ENCODE measurements at regions not wholly inside any gene's neighbourhood (a gene's known extent, or its start where the extent isn't known, plus 50 kb on each side); places are given as distances from the start of the nearest gene placed in this dataset.

DNA sequence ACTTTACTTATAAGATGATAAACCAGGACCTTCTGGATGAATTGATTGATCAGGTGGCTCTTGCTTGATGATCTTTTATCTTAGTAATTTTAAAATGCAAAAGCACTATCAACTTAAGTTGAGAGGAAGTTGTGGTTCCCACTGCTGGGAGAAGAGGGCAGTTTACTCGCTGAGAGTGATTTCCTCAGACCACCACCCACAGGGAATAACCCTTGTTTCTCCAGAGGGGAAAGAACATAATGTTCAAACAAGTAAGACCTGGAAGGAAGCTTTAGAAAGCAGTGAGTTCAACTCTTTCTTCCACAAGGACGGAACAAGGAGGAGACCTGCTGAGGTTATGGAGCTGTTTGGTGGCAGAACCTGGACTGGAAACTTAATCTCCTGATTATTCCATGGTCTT lies 138.7 kb downstream of the FAM204A start:
- in situ Hi-C loops (cut with HindIII; ENCODE audit: low pct_unique_long_range_greater_than_20kb, low sequenced_read_pairs), result no loop called here
- no peak for DNase-seq (ENCODE audit: low read depth, low spot score)

DNA sequence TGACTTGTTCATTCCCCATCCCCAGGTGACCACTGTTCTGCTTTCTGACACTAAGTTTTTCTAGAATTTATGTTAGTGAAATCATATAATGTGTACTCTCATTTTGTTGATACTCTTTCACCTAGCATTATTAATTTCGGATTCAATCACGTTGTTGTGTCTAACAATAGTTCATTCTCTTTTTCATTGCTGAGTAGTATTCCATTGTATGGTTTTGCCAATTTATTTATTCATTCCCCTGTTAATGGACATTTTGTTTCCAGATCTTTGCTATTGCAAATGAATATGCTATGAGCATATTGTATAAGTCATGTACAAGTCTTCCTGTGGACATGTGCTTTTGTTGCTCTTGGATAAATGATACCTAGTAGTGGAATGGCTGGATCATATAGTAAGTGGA lies 146.4 kb downstream of the FAM204A start:
- DNase-seq (ENCODE audit: low read depth, low spot score), result no peak
- in situ Hi-C loops (cut with HindIII; ENCODE audit: low pct_unique_long_range_greater_than_20kb, low sequenced_read_pairs), result no loop called here

DNA sequence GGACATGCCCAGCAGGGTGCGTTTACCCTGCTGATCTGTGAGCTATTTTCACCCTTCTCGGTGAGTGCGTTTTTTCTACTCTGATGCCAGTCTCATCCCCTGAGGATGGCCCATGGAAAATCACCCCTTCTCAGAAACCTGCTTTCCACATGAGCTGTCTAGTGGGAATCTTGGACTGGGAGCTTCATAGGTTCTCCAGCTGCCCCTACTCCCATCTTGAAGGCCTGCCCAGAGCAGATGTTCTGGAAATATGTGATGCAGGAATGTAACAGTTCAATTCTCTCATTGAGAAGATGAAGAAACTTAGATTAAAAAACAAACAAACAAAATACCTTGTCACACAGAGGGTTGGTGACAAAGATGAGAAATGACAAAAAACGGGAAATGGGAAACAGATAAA lies 146.9 kb upstream of the RAB11FIP2 start:
- no peak for DNase-seq (ENCODE audit: low read depth, low spot score)
- in situ Hi-C loops (cut with HindIII; ENCODE audit: low pct_unique_long_range_greater_than_20kb, low sequenced_read_pairs), result no loop called here

DNA sequence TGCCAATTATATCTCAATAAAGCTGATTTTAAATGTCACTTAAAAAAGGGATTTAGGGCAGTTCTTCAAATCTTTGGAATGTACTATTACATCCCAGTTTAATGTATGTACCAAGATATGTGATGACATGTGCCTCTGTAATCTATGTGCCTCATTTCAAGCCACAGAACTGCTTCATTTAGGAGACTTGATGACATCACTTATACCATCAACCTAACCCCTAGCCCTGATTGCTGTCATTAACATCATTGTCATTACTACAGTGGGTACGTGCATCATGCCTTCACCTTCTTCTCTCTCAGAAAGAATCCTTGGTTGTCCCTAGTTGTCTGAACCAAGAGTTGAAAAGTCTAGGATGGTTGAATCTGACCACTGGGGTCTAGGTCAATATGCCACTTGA lies 134.3 kb upstream of the RAB11FIP2 start:
- in situ Hi-C loops (cut with HindIII; ENCODE audit: low pct_unique_long_range_greater_than_20kb, low sequenced_read_pairs), result no loop called here
- no peak for DNase-seq (ENCODE audit: low read depth, low spot score)

DNA sequence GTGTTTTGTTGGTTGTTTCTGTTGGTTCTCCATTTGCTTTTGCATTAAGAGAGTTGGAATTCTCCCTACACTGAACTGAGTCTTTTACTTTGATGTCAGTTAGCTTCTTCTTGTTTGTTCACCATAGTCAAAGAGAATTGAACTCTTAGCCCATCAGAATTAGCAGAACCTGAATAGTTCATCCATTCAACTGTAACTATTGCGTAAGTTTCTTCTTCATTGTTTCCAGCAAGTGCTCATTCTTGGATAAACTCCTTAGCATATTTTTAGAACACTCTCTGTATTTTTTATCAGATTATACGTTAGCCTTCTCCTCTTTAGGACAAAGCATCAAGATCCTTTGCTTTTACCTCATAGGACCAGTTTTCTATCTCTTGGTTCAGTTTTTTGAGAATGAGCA lies 128.4 kb upstream of the RAB11FIP2 start:
- DNase-seq (ENCODE audit: low read depth, low spot score), result no peak
- in situ Hi-C loops (cut with HindIII; ENCODE audit: low pct_unique_long_range_greater_than_20kb, low sequenced_read_pairs), result no loop called here

DNA sequence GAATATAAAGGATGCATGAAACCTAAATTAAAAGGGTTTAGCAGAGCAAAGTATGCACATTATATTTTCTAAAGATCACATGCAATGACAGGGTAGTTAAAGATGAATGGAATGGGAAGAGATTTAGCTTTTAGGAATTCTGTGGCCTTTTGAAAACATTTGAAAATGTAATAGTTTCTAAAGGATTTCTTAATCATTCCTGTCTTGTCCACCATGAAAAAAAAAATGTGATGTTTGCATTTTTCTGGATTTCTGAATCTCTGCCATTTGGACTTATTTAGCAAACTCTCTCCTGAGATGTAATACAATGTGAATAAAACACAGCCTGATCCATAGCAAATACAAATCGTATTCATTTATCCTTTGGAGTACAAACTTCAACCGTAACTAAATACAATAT lies 126.6 kb upstream of the RAB11FIP2 start:
- no peak for DNase-seq (ENCODE audit: low read depth, low spot score)
- in situ Hi-C loops (cut with HindIII; ENCODE audit: low pct_unique_long_range_greater_than_20kb, low sequenced_read_pairs), result no loop called here

DNA sequence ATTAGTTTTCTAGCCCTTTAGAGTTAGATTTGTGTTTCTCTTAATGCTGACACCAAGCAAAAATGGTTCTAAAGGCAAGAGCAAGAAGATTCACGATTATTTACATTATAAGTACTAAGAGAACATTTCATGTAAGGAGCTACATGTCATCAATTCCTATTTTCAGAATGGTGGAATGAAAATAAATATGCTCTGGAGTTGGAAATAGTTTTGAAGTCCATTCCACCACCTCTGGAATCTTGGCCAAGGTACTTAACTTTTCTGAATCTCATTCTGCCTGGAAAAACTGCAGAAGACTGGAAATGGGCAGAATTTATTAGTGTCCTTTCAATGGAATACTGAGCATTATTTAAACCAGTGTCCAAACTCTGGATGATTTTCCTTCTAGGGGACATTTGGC lies 125.1 kb upstream of the RAB11FIP2 start:
- in situ Hi-C loops (cut with HindIII; ENCODE audit: low pct_unique_long_range_greater_than_20kb, low sequenced_read_pairs), result no loop called here
- DNase-seq (ENCODE audit: low read depth, low spot score), result no peak

DNA sequence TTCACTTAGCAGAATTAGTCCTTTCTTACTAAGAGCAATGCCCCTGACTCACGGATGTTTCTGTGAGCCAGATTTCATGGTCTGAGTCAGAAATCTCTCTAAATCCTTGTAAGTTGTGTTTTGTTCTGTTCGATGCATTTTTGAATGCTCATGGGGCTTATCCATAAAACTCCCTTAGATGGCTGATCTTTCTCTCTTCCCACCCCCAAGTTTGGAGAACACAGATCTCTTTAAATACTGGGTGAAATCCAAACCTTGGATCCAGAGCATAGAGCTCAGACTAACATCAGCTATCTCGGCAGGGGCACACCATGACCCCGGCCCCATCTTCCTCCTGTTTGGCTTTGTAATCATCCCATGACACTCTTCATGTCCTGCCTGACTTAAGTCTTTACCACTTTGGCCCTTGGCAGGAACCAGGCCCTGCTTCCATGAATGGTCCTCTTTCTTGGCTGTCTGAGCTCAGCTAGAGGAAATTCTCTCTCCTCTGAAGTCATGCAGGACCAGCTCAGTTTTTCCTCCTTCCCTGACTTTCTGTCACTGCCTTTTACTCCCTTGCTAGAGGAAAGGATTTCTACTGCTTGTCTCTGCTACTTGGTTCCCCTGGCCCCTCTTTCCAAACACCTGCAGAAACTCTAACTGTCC lies 120.4 kb upstream of the RAB11FIP2 start:
- DNase-seq (ENCODE audit: low read depth, low spot score), result no peak
- in situ Hi-C loops (cut with HindIII; ENCODE audit: low pct_unique_long_range_greater_than_20kb, low sequenced_read_pairs), result no loop called here

DNA sequence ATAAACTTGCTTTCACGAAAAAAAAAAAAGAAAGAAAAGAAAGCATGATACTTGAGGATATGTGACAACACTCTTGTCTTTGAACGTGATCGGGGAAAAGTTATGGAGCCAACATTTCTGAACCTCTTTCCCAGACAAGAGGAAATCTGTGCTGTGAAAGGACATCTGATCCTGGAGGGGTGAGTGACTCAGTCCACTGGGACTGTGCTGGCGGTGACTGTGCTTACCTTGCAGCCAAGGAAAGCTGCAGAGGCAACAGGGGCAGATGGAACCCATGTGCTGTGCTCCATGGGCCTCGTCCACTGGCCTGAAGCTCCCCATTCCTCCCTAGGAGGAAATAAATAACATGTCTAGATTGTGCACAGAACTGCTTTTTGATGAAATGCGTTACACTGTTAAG lies 116.5 kb upstream of the RAB11FIP2 start:
- no peak for DNase-seq (ENCODE audit: low read depth, low spot score)
- in situ Hi-C loops (cut with HindIII; ENCODE audit: low pct_unique_long_range_greater_than_20kb, low sequenced_read_pairs), result no loop called here

DNA sequence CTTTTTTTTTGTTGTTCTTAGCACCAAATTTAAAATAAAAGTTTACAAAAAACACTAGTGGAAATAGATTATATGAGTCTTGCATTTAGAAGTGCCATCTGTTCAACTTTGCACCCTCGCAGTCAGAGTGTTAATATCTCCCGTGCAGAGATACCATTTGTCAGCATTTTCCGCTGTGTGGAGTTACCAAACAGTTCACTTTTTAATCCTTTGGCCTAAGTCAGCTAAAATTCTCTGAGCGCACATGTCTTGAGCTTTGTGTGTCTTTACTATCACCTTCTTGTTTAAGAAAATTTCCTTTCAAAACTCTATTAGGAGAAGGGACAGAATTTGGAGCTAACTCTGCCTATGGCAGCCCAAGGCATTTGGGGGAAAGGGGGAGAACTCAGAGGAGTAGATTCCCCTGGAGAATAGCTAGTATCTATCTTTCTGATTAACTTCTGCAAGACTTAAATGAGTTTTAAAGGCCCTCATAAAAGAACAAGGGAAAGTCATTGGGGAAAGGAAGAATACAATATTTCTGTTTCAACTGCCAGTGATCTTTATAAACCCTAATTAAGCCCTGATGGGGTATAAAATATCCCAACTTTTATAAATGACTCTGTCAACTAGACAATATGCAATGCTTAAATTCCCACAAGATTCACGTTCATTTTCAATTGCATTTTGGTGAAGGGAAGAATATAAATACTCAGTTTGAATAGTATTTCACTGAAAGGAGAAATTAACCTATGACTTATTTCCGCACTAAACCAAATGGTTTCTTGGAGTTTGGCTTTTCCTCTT lies 114.9 kb upstream of the RAB11FIP2 start:
- in situ Hi-C loops (cut with HindIII; ENCODE audit: low pct_unique_long_range_greater_than_20kb, low sequenced_read_pairs), result no loop called here
- no peak for DNase-seq (ENCODE audit: low read depth, low spot score)

DNA sequence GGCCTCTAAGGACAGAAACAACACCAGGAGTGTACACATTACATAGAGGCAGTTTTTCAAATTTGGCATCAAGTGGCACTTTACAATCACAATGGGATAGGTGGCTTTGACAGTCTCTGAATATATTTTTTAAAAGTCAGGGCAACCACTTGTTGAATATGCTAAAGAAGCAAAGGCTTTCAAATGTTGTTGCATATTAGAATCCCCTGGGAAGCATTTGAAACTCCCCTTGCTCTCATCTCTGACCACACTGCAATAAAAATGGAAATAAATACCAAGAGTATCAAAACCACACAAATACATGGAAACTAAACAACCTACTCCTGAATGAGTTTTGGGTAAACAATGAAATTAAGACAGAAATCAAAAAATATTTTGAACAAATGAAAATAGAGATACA lies 106.5 kb upstream of the RAB11FIP2 start:
- DNase-seq (ENCODE audit: low read depth, low spot score), result no peak
- in situ Hi-C loops (cut with HindIII; ENCODE audit: low pct_unique_long_range_greater_than_20kb, low sequenced_read_pairs), result no loop called here

DNA sequence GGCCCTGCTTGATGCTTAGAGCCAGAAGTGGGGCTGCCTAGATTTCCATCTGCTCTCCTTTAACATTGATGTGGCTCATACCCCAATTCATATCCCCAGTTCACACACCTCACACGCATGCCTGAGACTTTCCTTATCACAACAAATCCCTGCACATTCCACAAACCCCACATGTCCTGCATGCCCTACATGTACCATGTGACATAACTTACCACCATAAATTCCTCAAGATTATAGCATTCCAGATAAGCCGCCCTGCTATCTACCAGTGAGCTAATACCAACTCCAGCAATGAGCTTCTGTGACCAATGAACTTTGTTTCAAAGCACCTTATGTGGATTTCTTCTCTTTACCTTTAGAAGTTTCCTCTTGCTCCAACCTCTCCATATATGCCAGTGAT lies 104.7 kb upstream of the RAB11FIP2 start:
- in situ Hi-C loops (cut with HindIII; ENCODE audit: low pct_unique_long_range_greater_than_20kb, low sequenced_read_pairs), result no loop called here
- no peak for DNase-seq (ENCODE audit: low read depth, low spot score)

DNA sequence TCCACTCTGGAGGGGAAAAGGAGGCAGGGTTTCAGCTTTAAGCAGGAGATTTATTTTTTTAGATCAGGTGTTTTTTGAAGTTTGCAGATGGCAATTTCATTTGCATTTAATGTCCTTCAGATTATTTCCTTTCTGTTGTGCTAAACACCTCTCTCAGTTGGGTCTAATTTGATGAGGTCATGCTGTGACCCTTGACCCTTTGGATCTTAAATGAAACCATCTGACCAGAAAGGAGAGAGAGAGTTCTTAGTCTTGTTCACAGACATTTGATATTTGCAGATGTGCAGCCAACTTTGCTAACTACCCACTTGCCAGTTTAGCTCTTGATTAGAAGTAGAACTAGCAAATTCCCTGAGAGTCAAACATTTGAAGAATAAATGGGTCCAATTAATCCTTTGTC lies 101.5 kb upstream of the RAB11FIP2 start:
- DNase-seq (ENCODE audit: low read depth, low spot score), result no peak
- in situ Hi-C loops (cut with HindIII; ENCODE audit: low pct_unique_long_range_greater_than_20kb, low sequenced_read_pairs), result no loop called here

DNA sequence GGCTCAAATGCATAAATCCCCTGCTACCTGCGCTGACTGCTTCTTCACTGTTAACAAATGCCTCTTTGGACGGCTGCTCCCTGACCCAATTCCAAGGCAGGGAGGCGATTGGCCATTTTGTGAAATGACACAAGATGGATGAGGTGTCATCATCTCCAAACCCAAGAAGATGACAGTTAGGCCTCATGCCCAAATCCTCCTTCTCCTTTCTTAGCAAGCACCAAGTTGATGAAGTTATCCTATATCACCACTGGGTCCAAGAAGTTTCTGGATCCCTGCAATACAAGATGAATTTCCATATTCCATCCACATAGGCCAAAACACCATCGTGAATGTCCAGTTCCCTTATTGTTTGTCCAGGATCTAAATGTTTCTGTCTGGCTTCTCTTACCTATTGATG lies 98.5 kb upstream of the RAB11FIP2 start:
- in situ Hi-C loops (cut with HindIII; ENCODE audit: low pct_unique_long_range_greater_than_20kb, low sequenced_read_pairs), result no loop called here
- DNase-seq (ENCODE audit: low read depth, low spot score), result no peak

DNA sequence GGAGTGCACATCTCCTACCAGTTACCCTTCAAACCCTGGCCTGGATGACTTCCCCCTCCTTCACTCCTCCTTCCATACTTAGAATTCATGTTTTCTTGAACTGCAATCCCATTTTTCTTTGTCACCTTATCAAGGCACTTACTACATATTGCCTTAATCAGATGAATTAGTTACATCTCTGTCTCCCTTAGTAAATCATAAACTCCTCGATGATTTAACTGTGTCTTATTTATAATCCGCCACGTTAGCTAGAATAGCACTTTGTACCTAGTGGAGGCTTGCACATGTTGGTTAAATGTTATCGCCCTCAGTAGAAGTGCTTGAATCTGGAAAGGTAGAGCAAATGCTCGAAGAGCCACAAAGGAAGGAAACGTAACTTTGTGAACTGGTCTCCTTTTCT lies 94.7 kb upstream of the RAB11FIP2 start:
- no peak for DNase-seq (ENCODE audit: low read depth, low spot score)
- in situ Hi-C loops (cut with HindIII; ENCODE audit: low pct_unique_long_range_greater_than_20kb, low sequenced_read_pairs), result no loop called here

DNA sequence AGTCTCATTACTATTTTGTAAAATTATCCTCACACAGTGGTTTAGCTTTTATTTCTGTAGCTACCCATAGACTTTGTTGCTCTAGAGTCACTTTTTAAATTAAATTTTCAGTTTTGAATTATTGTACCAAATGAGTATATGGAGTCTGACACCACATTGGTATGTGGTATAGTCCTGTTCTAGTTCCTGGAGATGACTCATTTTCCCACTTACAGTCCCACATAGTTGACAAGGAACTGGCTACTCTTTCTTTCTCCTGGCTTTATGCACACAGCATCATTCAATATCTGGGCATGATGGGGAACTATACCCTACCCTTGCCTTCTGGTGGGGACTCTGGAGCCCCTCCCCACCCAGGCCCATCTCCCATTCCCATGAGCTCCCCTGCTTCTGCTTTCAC lies 92.6 kb upstream of the RAB11FIP2 start:
- DNase-seq (ENCODE audit: low read depth, low spot score), result no peak
- in situ Hi-C loops (cut with HindIII; ENCODE audit: low pct_unique_long_range_greater_than_20kb, low sequenced_read_pairs), result no loop called here

DNA sequence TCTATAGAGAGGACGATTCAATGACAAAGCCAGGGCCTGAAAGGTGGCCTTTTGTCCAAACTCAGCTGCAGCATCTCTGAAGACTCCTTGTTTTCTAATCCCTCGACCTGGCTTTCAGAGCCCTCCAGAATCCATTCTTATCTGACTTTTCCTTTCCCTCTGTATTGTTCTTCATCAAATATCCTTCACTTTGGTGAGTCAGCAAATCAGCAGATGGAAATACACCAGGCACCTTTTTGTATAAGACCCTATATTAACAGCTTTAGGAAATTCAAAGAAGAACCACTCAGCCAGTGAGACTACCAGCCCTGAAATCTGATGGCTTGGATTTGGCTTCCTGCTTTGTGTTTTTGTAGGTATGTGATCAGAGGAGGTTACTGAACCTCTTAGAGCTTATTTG lies 81.9 kb upstream of the RAB11FIP2 start:
- no peak for DNase-seq (ENCODE audit: low read depth, low spot score)
- in situ Hi-C loops (cut with HindIII; ENCODE audit: low pct_unique_long_range_greater_than_20kb, low sequenced_read_pairs), result no loop called here

DNA sequence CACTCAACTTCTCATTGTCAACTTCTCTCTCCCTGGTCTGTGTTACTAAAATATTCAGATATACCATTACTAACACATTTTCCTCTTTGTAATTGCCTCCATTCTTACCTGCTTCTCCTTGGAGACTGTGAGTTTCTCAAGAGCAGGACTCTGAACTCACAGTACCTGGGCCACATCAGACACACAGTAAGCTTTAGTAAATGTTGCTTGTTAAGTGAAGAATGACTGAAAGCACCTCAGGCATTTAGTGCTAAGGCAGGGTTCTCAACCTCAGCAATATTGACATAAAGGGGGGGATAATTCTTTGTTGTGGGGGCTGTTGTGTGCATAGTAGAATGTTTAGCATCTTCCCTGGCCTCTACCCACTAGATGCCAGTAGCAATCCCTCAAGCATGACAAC lies 72.0 kb upstream of the RAB11FIP2 start:
- in situ Hi-C loops (cut with HindIII; ENCODE audit: low pct_unique_long_range_greater_than_20kb, low sequenced_read_pairs), result no loop called here

DNA sequence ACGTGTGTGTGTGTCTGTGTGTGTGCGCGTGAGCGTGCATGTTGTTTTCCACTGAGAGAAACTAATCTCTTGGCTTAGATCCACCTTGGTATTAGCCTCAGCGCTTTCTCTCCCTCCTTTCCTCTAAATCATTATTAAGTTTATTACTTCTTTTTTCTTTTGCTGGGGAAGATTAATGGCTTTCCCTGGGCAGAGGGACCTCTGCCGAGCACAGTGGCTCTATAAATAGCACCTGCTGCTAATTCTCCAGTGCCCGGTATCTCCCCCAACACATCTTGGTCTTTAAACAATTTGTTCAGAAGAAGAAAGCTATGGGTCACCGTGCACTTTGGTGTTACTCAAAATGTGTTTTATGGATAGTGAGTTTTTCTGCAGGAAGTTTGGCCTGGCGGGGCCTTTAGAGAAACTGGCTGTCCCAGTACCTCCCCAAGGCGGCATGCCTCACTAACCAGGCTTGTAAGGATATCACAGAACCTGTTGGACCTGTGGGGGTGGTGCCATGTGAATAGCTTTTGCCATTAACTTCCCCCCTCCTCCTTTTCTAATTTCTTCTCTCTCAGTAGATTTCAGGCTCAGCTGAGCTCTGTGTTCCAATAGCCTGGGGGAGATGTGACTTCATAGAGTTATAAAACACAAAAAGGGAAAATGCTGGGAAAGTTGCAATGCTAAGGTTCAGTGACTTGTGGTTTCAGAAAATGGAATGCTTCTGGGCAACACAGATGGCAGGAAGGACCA lies 70.1 kb upstream of the RAB11FIP2 start:
- no peak for DNase-seq (ENCODE audit: low read depth, low spot score)
- in situ Hi-C loops (cut with HindIII; ENCODE audit: low pct_unique_long_range_greater_than_20kb, low sequenced_read_pairs), result no loop called here

More for the DNA sequence above, 72.0 kb upstream of the RAB11FIP2 start:
- no peak for DNase-seq (ENCODE audit: low read depth, low spot score)

Measured in SK-MEL-5 (cell line).